ENCODE measurements at regions not wholly inside any gene's neighbourhood (a gene's known extent, or its start where the extent isn't known, plus 50 kb on each side); places are given as distances from the start of the nearest gene placed in this dataset.

- DNase-seq (ENCODE audit: low read depth, low spot score) (no peak), ATAC-seq (no peak)
- ChIA-PET CTCF (no interaction called here), POLR2A (no interaction called here)
- no peaks in the 10 kb centered on the region for H3K27me3 ChIP-seq (ENCODE audit: control insufficient read depth, insufficient read depth, low read length)
- no peaks in the 10 kb centered on the region for H3K36me3 ChIP-seq (ENCODE audit: control insufficient read depth, insufficient read depth, low read length)
- H3K9me3 ChIP-seq (ENCODE audit: control insufficient read depth, insufficient read depth, low read depth, low read length) = no peaks in the 10 kb centered on the region
- in situ Hi-C loops (cut with HindIII; ENCODE audit: low pct_unique_long_range_greater_than_20kb, low sequenced_read_pairs) (no loop called here), intact Hi-C loops (cut with micrococcal nuclease; ENCODE audit: unreplicated experiment) (no loop called here)
- TF ChIP-seq TCF7L2 (IDR thresholded peaks at IDR 0.05; ENCODE audit: low read depth, low read length) (no peak), POLR2AphosphoS5 (IDR thresholded peaks at IDR 0.05; ENCODE audit: low read depth, low read length) (no peak), SIN3A (IDR thresholded peaks at IDR 0.05; ENCODE audit: borderline replicate concordance, insufficient read depth, low read depth, low read length) (no peak), CTCF (IDR thresholded peaks at IDR 0.05) (no peak), REST (IDR thresholded peaks at IDR 0.05; ENCODE audit: insufficient read depth in 1 of 2, low read depth in 2 of 2, low read length in 1 of 2) (no peak)
- H3K4me3 ChIP-seq (ENCODE audit: low read depth in 2 of 2, low read length in 2 of 2) = no peak overlapping the region
- no peak overlapping the region for H3K27ac ChIP-seq (ENCODE audit: low read length)
- H3K4me1 ChIP-seq (ENCODE audit: control insufficient read depth, insufficient read depth, low read length) = no peaks in the 10 kb centered on the region
- no TSS peak for BruUV-seq (replicated peaks)
These were observed 157.4 kb upstream of the CTNNB1 start for GRCh38 chr3:41041899-41042298.

- no peak for TF ChIP-seq POLR2AphosphoS5 (IDR thresholded peaks at IDR 0.05; ENCODE audit: low read depth, low read length)
- TF ChIP-seq CTCF (IDR thresholded peaks at IDR 0.05) = no peak
- TF ChIP-seq REST (IDR thresholded peaks at IDR 0.05; ENCODE audit: insufficient read depth in 1 of 2, low read depth in 2 of 2, low read length in 1 of 2) = no peak
- no peak for TF ChIP-seq SIN3A (IDR thresholded peaks at IDR 0.05; ENCODE audit: borderline replicate concordance, insufficient read depth, low read depth, low read length)
- no peak for TF ChIP-seq TCF7L2 (IDR thresholded peaks at IDR 0.05; ENCODE audit: low read depth, low read length)
- ChIA-PET CTCF (no interaction called here), POLR2A (no interaction called here)
- no peaks in the 10 kb centered on the region for H3K9me3 ChIP-seq (ENCODE audit: control insufficient read depth, insufficient read depth, low read depth, low read length)
- H3K27me3 ChIP-seq (ENCODE audit: control insufficient read depth, insufficient read depth, low read length) = no peaks in the 10 kb centered on the region
- H3K36me3 ChIP-seq (ENCODE audit: control insufficient read depth, insufficient read depth, low read length) = no peaks in the 10 kb centered on the region
- in situ Hi-C loops (cut with HindIII; ENCODE audit: low pct_unique_long_range_greater_than_20kb, low sequenced_read_pairs) (no loop called here), intact Hi-C loops (cut with micrococcal nuclease; ENCODE audit: unreplicated experiment) (no loop called here)
- no peaks in the 10 kb centered on the region for H3K4me1 ChIP-seq (ENCODE audit: control insufficient read depth, insufficient read depth, low read length)
- no peak overlapping the region for H3K4me3 ChIP-seq (ENCODE audit: low read depth in 2 of 2, low read length in 2 of 2)
- no peak for DNase-seq (ENCODE audit: low read depth, low spot score)
- no TSS peak for BruUV-seq (replicated peaks)
- H3K27ac ChIP-seq (ENCODE audit: low read length) = no peak overlapping the region
- no peak for ATAC-seq
These were observed 154.8 kb upstream of the CTNNB1 start for GRCh38 chr3:41044523-41044922.
